Prostate gland (tissue), 2 donors: ENCODE measurements at regions not wholly inside any gene's neighbourhood (a gene's known extent, or its start where the extent isn't known, plus 50 kb on each side); places are given as distances from the start of the nearest gene placed in this dataset.
A peak's percentile ranks its signal among the peaks of the same experiment; 100 is the strongest.

Experiments used
- POLR2A ChIP-seq: fragments of 450-650 bp; IDR thresholded peaks from one replicate; pipeline ENCODE4 v1.6.1; 2016; ENCODE audit warnings: antibody characterized with exemption, mild to moderate bottlenecking
- POLR2AphosphoS5 ChIP-seq: sonication (generic); formaldehyde crosslinking; IDR thresholded peaks from one replicate; pipeline ENCODE4 v1.6.1; 2017; ENCODE audit warnings: antibody characterized with exemption
- TF ChIP-seq, protein P1 (sequence below), 4 experiments: fragments of 200-600 bp in 2 of 4; fragments of 450-650 bp in 2 of 4; sonication (generic) in 2 of 4; IDR thresholded peaks; 1 replicate in 3 of 4; 2 replicates in 1 of 4; pipeline ENCODE4 v1.5.1; 2016 to 2019; ENCODE audit warnings: antibody characterized with exemption in 4 of 4, mild to moderate bottlenecking in 2 of 4, moderate library complexity in 2 of 4

DNA sequence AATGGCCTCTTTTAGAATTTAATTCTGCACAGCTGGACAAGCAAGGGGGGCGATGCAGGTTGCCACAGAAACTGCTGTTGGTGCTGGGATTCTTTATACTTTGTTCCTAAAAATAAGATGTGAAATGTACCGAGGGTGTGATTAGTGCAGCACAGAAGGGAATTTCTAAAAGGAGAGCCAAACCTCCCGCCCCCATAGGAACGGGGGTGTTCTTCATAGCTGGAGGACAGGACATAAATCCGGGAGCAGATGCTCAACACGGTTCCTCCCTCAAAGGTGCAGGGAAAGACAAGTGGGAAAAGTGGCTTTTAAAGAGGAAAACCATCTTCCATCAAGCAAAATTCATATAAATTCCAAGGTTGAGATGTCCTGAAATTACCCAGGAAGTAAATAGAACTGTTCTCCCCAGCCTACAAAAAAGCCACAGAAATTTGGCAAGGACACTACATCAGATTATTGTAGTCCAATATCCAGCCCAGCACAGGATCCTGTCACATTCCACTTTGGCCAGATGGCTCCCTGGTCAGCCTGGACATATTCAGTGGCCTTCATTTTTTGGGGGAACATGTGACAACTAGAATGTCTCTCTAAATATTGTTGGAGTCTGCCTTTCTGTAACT is 51.4 kb upstream of the TMX1 start:
- TF ChIP-seq POLR2AphosphoS5 (peak; percentile 21), POLR2A (no peak)
- TF ChIP-seq, protein P1, sequence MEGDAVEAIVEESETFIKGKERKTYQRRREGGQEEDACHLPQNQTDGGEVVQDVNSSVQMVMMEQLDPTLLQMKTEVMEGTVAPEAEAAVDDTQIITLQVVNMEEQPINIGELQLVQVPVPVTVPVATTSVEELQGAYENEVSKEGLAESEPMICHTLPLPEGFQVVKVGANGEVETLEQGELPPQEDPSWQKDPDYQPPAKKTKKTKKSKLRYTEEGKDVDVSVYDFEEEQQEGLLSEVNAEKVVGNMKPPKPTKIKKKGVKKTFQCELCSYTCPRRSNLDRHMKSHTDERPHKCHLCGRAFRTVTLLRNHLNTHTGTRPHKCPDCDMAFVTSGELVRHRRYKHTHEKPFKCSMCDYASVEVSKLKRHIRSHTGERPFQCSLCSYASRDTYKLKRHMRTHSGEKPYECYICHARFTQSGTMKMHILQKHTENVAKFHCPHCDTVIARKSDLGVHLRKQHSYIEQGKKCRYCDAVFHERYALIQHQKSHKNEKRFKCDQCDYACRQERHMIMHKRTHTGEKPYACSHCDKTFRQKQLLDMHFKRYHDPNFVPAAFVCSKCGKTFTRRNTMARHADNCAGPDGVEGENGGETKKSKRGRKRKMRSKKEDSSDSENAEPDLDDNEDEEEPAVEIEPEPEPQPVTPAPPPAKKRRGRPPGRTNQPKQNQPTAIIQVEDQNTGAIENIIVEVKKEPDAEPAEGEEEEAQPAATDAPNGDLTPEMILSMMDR (IDR thresholded peaks at IDR 0.05): no peak
